ENCODE measurements at regions not wholly inside any gene's neighbourhood (a gene's known extent, or its start where the extent isn't known, plus 50 kb on each side); places are given as distances from the start of the nearest gene placed in this dataset.

GRCh38 chr13:53494406-53494805, 465.8 kb downstream of the OLFM4 start:
- DNase-seq (no peak), ATAC-seq (ENCODE audit: low FRiP score in 2 of 2) (no peak)
- no peaks in the 10 kb centered on the region for H3K27me3 ChIP-seq
- TF ChIP-seq CTCF (IDR thresholded peaks at IDR 0.05) (no peak), POLR2A (IDR thresholded peaks at IDR 0.05) (no peak), POLR2AphosphoS5 (IDR thresholded peaks at IDR 0.05) (no peak), EP300 (IDR thresholded peaks at IDR 0.05) (no peak)
- H3K4me1 ChIP-seq: no peaks in the 10 kb centered on the region
- no peaks in the 10 kb centered on the region for H3K9me3 ChIP-seq
- WGBS, 2 donors: 72 to 83% methylated on average over 2 of the region's 2 CpGs
- no peaks in the 10 kb centered on the region for H3K36me3 ChIP-seq
- no peak overlapping the region for H3K4me3 ChIP-seq
- no peak overlapping the region for H3K27ac ChIP-seq

GRCh38 chr13:53499576-53500133, 471.0 kb downstream of the OLFM4 start:
- no peaks in the 10 kb centered on the region for H3K27me3 ChIP-seq
- no peak overlapping the region for H3K27ac ChIP-seq
- TF ChIP-seq EP300 (IDR thresholded peaks at IDR 0.05) (no peak), POLR2AphosphoS5 (IDR thresholded peaks at IDR 0.05) (no peak), POLR2A (IDR thresholded peaks at IDR 0.05) (no peak), CTCF (IDR thresholded peaks at IDR 0.05) (no peak)
- no peaks in the 10 kb centered on the region for H3K9me3 ChIP-seq
- no peaks in the 10 kb centered on the region for H3K4me1 ChIP-seq
- WGBS, 2 donors: 70 to 72% methylated on average over 3 of the region's 3 CpGs
- H3K36me3 ChIP-seq: no peaks in the 10 kb centered on the region
- ATAC-seq (ENCODE audit: low FRiP score in 2 of 2) (no peak), DNase-seq (no peak)
- no peak overlapping the region for H3K4me3 ChIP-seq

DNA sequence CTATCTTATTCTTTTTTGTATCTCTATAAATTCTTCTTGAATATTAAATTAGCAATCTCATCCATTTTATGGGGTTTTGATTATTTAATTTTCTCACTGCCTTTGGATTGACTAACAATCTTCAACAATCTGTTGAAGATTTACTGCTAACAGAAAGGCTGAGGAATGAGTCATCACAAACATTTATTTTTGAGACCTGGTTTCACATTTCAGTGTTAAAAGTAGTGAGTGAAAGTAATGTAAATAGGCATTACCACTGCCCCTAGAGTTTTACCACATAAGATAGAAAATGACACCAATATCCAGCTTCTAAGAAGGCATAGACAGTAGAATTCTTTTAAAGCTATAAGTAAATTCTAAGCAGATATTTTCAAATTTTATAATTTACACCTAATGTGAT, 472.8 kb downstream of the OLFM4 start:
- no peaks in the 10 kb centered on the region for H3K9me3 ChIP-seq
- no peaks in the 10 kb centered on the region for H3K36me3 ChIP-seq
- H3K27ac ChIP-seq: no peak overlapping the region
- ATAC-seq (ENCODE audit: low FRiP score in 2 of 2): no peak
- TF ChIP-seq CTCF (IDR thresholded peaks at IDR 0.05) (no peak), POLR2AphosphoS5 (IDR thresholded peaks at IDR 0.05) (no peak), EP300 (IDR thresholded peaks at IDR 0.05) (no peak)
- H3K4me1 ChIP-seq: no peaks in the 10 kb centered on the region
- no peaks in the 10 kb centered on the region for H3K27me3 ChIP-seq
- no peak for DNase-seq
- H3K4me3 ChIP-seq: no peak overlapping the region

DNA sequence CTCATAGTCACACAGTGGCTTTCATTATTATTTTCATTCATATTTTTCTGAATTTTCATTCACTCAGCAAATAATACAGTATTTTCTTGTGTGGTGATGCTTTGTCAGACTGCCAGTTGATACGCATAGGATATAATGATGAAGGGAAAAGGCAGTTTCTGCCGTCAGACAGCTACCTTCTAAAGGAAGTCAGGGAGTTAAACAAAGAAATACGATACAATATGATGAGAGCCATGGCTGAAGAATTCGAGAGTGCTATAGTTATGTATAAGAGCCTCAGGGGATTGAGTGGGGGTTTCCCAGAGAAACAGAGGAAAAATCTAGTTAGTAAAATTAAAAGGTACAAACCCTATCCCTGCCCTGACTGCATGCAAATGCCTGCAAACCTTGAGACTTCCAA, 479.1 kb downstream of the OLFM4 start:
- ATAC-seq (ENCODE audit: low FRiP score in 2 of 2) (no peak), DNase-seq (no peak)
- Histone ChIP-seq H3K4me3 (no peak overlapping the region), H3K27ac (no peak overlapping the region), H3K36me3 (no peaks in the 10 kb centered on the region), H3K4me1 (no peaks in the 10 kb centered on the region), H3K9me3 (no peaks in the 10 kb centered on the region), H3K27me3 (no peaks in the 10 kb centered on the region)
- TF ChIP-seq POLR2A (IDR thresholded peaks at IDR 0.05): no peak
- TF ChIP-seq POLR2AphosphoS5 (IDR thresholded peaks at IDR 0.05): no peak
- no peak for TF ChIP-seq EP300 (IDR thresholded peaks at IDR 0.05)
- TF ChIP-seq CTCF (IDR thresholded peaks at IDR 0.05): no peak
- WGBS, 2 donors: 47 to 54% methylated on average over 4 of the region's 4 CpGs

GRCh38 chr13:53512635-53513034, 484.0 kb downstream of the OLFM4 start:
- no peak for ATAC-seq (ENCODE audit: low FRiP score in 2 of 2)
- Histone ChIP-seq H3K9me3 (no peaks in the 10 kb centered on the region), H3K4me1 (no peaks in the 10 kb centered on the region), H3K27ac (no peak overlapping the region), H3K4me3 (no peak overlapping the region), H3K27me3 (no peaks in the 10 kb centered on the region), H3K36me3 (no peaks in the 10 kb centered on the region)
- 47 to 71% methylated on average over 1 of the region's 1 CpG for WGBS, 2 donors
- DNase-seq: no peak
- no peak for TF ChIP-seq EP300 (IDR thresholded peaks at IDR 0.05)
- TF ChIP-seq POLR2AphosphoS5 (IDR thresholded peaks at IDR 0.05): no peak
- TF ChIP-seq POLR2A (IDR thresholded peaks at IDR 0.05): no peak
- TF ChIP-seq CTCF (IDR thresholded peaks at IDR 0.05): no peak

Data from upper lobe of left lung (tissue), 6 donors.